ENCODE measurements at regions not wholly inside any gene's neighbourhood (a gene's known extent, or its start where the extent isn't known, plus 50 kb on each side); places are given as distances from the start of the nearest gene placed in this dataset.

GRCh38 chr3:18149386-18149785 is 275.8 kb downstream of the SATB1 start:
- no peak for ATAC-seq
- no peaks in the 10 kb centered on the region for H3K36me3 ChIP-seq (ENCODE audit: insufficient read depth)

More at GRCh38 chr3:18149386-18149785, 275.8 kb downstream of the SATB1 start:
- Histone ChIP-seq H3K27me3 (ENCODE audit: insufficient read depth) (no peaks in the 10 kb centered on the region), H3K27ac (ENCODE audit: low read depth) (no peak overlapping the region), H4K20me1 (replicated peaks; ENCODE audit: insufficient read depth) (no peaks in the 10 kb centered on the region), H3K4me3 (no peak overlapping the region), H3K9me2 (ENCODE audit: insufficient read depth) (no peaks in the 10 kb centered on the region), H3K79me2 (replicated peaks; ENCODE audit: insufficient read depth) (no peaks in the 10 kb centered on the region), H2AFZ (no peak overlapping the region), H3K4me1 (ENCODE audit: insufficient read depth) (peaks cover 6% of the 10 kb centered on the region; the same call in 1 of the 2 replicates), H3K4me2 (no peak overlapping the region), H3F3A (replicated peaks; ENCODE audit: low read depth) (no peaks in the 10 kb centered on the region)
- TF ChIP-seq ZNF114 (CRISPR knock-in tag; IDR thresholded peaks at IDR 0.05) (no peak), ZNF462 (CRISPR knock-in tag; IDR thresholded peaks at IDR 0.05) (no peak), POLR2AphosphoS5 (IDR thresholded peaks at IDR 0.05; ENCODE audit: low read depth) (no peak), EZH2phosphoT487 (IDR thresholded peaks at IDR 0.05; ENCODE audit: unreplicated experiment) (no peak), STAT1 (IDR thresholded peaks at IDR 0.05; ENCODE audit: unreplicated experiment) (no peak), CREB1 (CRISPR knock-in tag; IDR thresholded peaks at IDR 0.05; ENCODE audit: low read depth) (no peak), EZH2 (IDR thresholded peaks at IDR 0.05; ENCODE audit: low read depth, unreplicated experiment) (no peak), NANOG (IDR thresholded peaks at IDR 0.05; ENCODE audit: borderline replicate concordance) (no peak)
- TF ChIP-seq, protein P1, sequence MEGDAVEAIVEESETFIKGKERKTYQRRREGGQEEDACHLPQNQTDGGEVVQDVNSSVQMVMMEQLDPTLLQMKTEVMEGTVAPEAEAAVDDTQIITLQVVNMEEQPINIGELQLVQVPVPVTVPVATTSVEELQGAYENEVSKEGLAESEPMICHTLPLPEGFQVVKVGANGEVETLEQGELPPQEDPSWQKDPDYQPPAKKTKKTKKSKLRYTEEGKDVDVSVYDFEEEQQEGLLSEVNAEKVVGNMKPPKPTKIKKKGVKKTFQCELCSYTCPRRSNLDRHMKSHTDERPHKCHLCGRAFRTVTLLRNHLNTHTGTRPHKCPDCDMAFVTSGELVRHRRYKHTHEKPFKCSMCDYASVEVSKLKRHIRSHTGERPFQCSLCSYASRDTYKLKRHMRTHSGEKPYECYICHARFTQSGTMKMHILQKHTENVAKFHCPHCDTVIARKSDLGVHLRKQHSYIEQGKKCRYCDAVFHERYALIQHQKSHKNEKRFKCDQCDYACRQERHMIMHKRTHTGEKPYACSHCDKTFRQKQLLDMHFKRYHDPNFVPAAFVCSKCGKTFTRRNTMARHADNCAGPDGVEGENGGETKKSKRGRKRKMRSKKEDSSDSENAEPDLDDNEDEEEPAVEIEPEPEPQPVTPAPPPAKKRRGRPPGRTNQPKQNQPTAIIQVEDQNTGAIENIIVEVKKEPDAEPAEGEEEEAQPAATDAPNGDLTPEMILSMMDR (conservative IDR thresholded peaks at IDR 0.05; ENCODE audit: low read depth in 2 of 2): no peak
- TF ChIP-seq, protein P2, sequence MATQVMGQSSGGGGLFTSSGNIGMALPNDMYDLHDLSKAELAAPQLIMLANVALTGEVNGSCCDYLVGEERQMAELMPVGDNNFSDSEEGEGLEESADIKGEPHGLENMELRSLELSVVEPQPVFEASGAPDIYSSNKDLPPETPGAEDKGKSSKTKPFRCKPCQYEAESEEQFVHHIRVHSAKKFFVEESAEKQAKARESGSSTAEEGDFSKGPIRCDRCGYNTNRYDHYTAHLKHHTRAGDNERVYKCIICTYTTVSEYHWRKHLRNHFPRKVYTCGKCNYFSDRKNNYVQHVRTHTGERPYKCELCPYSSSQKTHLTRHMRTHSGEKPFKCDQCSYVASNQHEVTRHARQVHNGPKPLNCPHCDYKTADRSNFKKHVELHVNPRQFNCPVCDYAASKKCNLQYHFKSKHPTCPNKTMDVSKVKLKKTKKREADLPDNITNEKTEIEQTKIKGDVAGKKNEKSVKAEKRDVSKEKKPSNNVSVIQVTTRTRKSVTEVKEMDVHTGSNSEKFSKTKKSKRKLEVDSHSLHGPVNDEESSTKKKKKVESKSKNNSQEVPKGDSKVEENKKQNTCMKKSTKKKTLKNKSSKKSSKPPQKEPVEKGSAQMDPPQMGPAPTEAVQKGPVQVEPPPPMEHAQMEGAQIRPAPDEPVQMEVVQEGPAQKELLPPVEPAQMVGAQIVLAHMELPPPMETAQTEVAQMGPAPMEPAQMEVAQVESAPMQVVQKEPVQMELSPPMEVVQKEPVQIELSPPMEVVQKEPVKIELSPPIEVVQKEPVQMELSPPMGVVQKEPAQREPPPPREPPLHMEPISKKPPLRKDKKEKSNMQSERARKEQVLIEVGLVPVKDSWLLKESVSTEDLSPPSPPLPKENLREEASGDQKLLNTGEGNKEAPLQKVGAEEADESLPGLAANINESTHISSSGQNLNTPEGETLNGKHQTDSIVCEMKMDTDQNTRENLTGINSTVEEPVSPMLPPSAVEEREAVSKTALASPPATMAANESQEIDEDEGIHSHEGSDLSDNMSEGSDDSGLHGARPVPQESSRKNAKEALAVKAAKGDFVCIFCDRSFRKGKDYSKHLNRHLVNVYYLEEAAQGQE (IDR thresholded peaks at IDR 0.05; ENCODE audit: unreplicated experiment): no peak
- Mint-ChIP-seq H3K4me3 (no peak overlapping the region), H3K36me3 (ENCODE audit: low read depth) (no peaks in the 10 kb centered on the region), H3K9me3 (no peaks in the 10 kb centered on the region), H3K4me1 (peaks cover 15% of the 10 kb centered on the region; the same call in 2 of the 3 replicates), H3K27ac (no peak overlapping the region), H3K27me3 (ENCODE audit: insufficient read depth, low read depth, poor library complexity) (peaks cover 2% of the 10 kb centered on the region)
- DNase-seq (ENCODE audit: low spot score): no peak
